ENCODE measurements at regions not wholly inside any gene's neighbourhood (a gene's known extent, or its start where the extent isn't known, plus 50 kb on each side); places are given as distances from the start of the nearest gene placed in this dataset.
"Not testable (repeated sequence)": the region's sequence is repeated elsewhere in the genome, so short reads cannot be mapped to it uniquely, and the experiment has no call there.

- POLR2A ChIA-PET (ENCODE audit: unreplicated experiment); H3K9ac ChIP-seq (ENCODE audit: low read length); H3K4me1 ChIP-seq (ENCODE audit: insufficient read depth, low read length); H3K79me2 ChIP-seq (ENCODE audit: low read length); H3K27me3 ChIP-seq (ENCODE audit: low read length); H3K27ac ChIP-seq (ENCODE audit: low read length); H4K20me1 ChIP-seq (ENCODE audit: low read length); H3K9me3 ChIP-seq (ENCODE audit: low read length); H3K4me3 ChIP-seq (ENCODE audit: low read length); BruUV-seq (replicated peaks); H3K4me2 ChIP-seq (ENCODE audit: low read length); H3K9me2 ChIP-seq (replicated peaks; ENCODE audit: low read length); H3K36me3 ChIP-seq (ENCODE audit: low read depth, low read length); H2AFZ ChIP-seq (ENCODE audit: low read length); H3F3A ChIP-seq (ENCODE audit: low read length, unreplicated experiment): not testable (repeated sequence)
- CTCF ChIA-PET: interaction anchor here (1.0 to 2.2 kb wide), 3 partner anchors 61 to 110 kb away, joined by 3 to 18 read pairs (median 5); partner anchors contain the start of genes MDH2 and STYXL1
- intact Hi-C loops (cut with micrococcal nuclease): loop anchor here (1.0 to 5.0 kb wide), 3 partner anchors 43 to 82 kb away; partner anchors contain the start of gene MDH2
- peak; percentile 68 for DNase-seq
- TF ChIP-seq CTCF (conservative IDR thresholded peaks at IDR 0.05; ENCODE audit: low read depth, low read length): peak; percentile 64
- ATAC-seq: peak; percentile 97
Measured at GRCh38 chr7:76130661-76131060, 71.0 kb upstream of the SRRM3 start.

- H3K9ac ChIP-seq (ENCODE audit: low read length); H3K27me3 ChIP-seq (ENCODE audit: low read length); H3K36me3 ChIP-seq (ENCODE audit: low read depth, low read length); H3K4me3 ChIP-seq (ENCODE audit: low read length); CTCF ChIA-PET; H3K4me1 ChIP-seq (ENCODE audit: insufficient read depth, low read length); H4K20me1 ChIP-seq (ENCODE audit: low read length); H3K9me3 ChIP-seq (ENCODE audit: low read length); ATAC-seq; POLR2A ChIA-PET (ENCODE audit: unreplicated experiment); H3K27ac ChIP-seq (ENCODE audit: low read length); H3K79me2 ChIP-seq (ENCODE audit: low read length); DNase-seq; H2AFZ ChIP-seq (ENCODE audit: low read length); H3K4me2 ChIP-seq (ENCODE audit: low read length); H3F3A ChIP-seq (ENCODE audit: low read length, unreplicated experiment); BruUV-seq (replicated peaks); H3K9me2 ChIP-seq (replicated peaks; ENCODE audit: low read length): not testable (repeated sequence)
- intact Hi-C loops (cut with micrococcal nuclease): loop anchor here (5.0 kb wide), 1 partner anchor 45 kb away; no protein-coding TSS in a partner anchor
Measured at GRCh38 chr7:76131887-76132286, 69.8 kb upstream of the SRRM3 start.

- Histone ChIP-seq H3K4me3 (ENCODE audit: low read length) (no peak overlapping the region), H3F3A (ENCODE audit: low read length, unreplicated experiment) (no peaks in the 10 kb centered on the region), H3K9ac (ENCODE audit: low read length) (no peak overlapping the region), H3K27ac (ENCODE audit: low read length) (no peak overlapping the region), H3K27me3 (ENCODE audit: low read length) (no peaks in the 10 kb centered on the region), H3K9me3 (ENCODE audit: low read length) (no peaks in the 10 kb centered on the region), H3K4me2 (ENCODE audit: low read length) (no peak overlapping the region), H3K36me3 (ENCODE audit: low read depth, low read length) (no peaks in the 10 kb centered on the region), H4K20me1 (ENCODE audit: low read length) (no peaks in the 10 kb centered on the region), H2AFZ (ENCODE audit: low read length) (no peak overlapping the region), H3K9me2 (replicated peaks; ENCODE audit: low read length) (no peaks in the 10 kb centered on the region), H3K79me2 (ENCODE audit: low read length) (no peaks in the 10 kb centered on the region), H3K4me1 (ENCODE audit: insufficient read depth, low read length) (no peaks in the 10 kb centered on the region)
- ATAC-seq (no peak), DNase-seq (no peak)
- ChIA-PET CTCF (no interaction called here), POLR2A (ENCODE audit: unreplicated experiment) (no interaction called here)
- TF ChIP-seq EZH2 (IDR thresholded peaks at IDR 0.05; ENCODE audit: low read length, unreplicated experiment) (no peak), EZH2phosphoT487 (IDR thresholded peaks at IDR 0.05; ENCODE audit: borderline replicate concordance, low read length) (no peak), CTCF (conservative IDR thresholded peaks at IDR 0.05; ENCODE audit: low read depth, low read length) (no peak)
- no TSS peak for BruUV-seq (replicated peaks)
- intact Hi-C loops (cut with micrococcal nuclease): loop anchor here (5.0 kb wide), 1 partner anchor 46 kb away; no protein-coding TSS in a partner anchor
Measured at GRCh38 chr7:76133164-76133775, 68.4 kb upstream of the SRRM3 start.

All from PC-3 (cell line).